ENCODE measurements at regions not wholly inside any gene's neighbourhood (a gene's known extent, or its start where the extent isn't known, plus 50 kb on each side); places are given as distances from the start of the nearest gene placed in this dataset.

DNA sequence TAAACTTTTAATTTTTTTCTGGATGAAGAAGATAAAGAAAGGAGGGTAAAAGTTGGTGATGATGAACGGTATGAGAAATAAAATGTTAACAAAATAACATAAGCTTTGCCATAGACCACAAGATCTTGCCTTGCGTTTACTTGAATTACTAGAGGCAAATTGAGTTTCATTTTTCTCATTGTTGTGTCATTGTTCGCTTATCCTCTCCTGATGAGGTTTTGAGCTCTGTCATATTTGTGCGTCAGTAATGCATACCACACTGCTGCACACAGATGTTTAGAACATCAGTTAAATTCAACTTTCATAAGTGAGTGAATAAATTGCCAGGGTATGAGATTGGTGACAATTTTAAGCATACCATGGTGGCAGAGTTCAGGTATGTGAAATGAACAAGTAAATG lies 843.6 kb downstream of the SUCLG1 start:
- Histone ChIP-seq H2BK120ac (ENCODE audit: low read depth, low read length) (no peak overlapping the region), H3K27me3 (ENCODE audit: insufficient read depth, low read length, poor library complexity) (no peaks in the 10 kb centered on the region), H3K4me1 (ENCODE audit: control insufficient read depth, low read depth, low read length) (no peaks in the 10 kb centered on the region), H4K5ac (ENCODE audit: low read length) (no peak overlapping the region), H3K79me2 (ENCODE audit: control insufficient read depth, insufficient read depth, low read length) (no peaks in the 10 kb centered on the region), H3K9ac (ENCODE audit: low read length) (no peak overlapping the region), H3K23ac (ENCODE audit: low read length) (no peak overlapping the region), H4K8ac (ENCODE audit: low read depth, low read length) (no peak overlapping the region), H3K56ac (ENCODE audit: low read length) (no peak overlapping the region), H3K4me2 (ENCODE audit: low read length) (no peak overlapping the region), H2BK5ac (ENCODE audit: low read length) (no peak overlapping the region), H3K4me3 (ENCODE audit: low read length) (no peak overlapping the region), H3K79me1 (ENCODE audit: low read length) (no peaks in the 10 kb centered on the region), H3K18ac (ENCODE audit: low read length) (no peak overlapping the region), H2AK5ac (ENCODE audit: low read length) (no peak overlapping the region), H2BK15ac (replicated peaks; ENCODE audit: low read depth) (no peak overlapping the region), H3K27ac (ENCODE audit: low read depth, low read length) (no peak overlapping the region), H3K4ac (ENCODE audit: low read depth, low read length) (no peak overlapping the region), H3K36me3 (ENCODE audit: control insufficient read depth, insufficient read depth, low read length) (no peaks in the 10 kb centered on the region)
- no peak for DNase-seq
- 100% methylated on average over 1 of the region's 4 CpGs for WGBS (ENCODE audit: extremely low coverage, insufficient coverage, low lambda C conversion rate)

DNA sequence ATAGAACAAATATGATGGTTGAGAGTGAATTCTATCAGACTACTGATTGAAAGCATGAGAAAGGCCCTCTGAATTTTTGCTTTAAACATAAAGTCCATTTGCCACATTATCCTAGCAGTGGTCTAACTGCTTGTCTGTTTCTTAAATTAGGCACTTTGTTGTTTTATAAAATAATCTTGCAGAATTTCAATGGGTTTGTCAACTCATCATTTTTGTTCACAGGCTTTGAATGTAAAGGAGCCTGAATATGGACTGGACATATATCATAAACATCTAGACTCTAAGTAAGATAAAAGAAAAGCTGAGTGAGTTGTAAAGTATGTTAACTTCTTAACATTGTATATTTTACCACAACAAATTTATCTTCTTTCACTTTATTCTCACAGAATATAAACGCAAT lies 845.9 kb downstream of the SUCLG1 start:
- Histone ChIP-seq H3K18ac (ENCODE audit: low read length) (no peak overlapping the region), H4K5ac (ENCODE audit: low read length) (no peak overlapping the region), H3K56ac (ENCODE audit: low read length) (no peak overlapping the region), H3K23ac (ENCODE audit: low read length) (no peak overlapping the region), H3K4me3 (ENCODE audit: low read length) (no peak overlapping the region), H3K79me1 (ENCODE audit: low read length) (no peaks in the 10 kb centered on the region), H3K4me1 (ENCODE audit: control insufficient read depth, low read depth, low read length) (no peaks in the 10 kb centered on the region), H2AK5ac (ENCODE audit: low read length) (no peak overlapping the region), H3K79me2 (ENCODE audit: control insufficient read depth, insufficient read depth, low read length) (no peaks in the 10 kb centered on the region), H3K27me3 (ENCODE audit: insufficient read depth, low read length, poor library complexity) (no peaks in the 10 kb centered on the region), H3K9ac (ENCODE audit: low read length) (no peak overlapping the region), H3K4ac (ENCODE audit: low read depth, low read length) (no peak overlapping the region), H2BK120ac (ENCODE audit: low read depth, low read length) (no peak overlapping the region), H3K4me2 (ENCODE audit: low read length) (no peak overlapping the region), H3K36me3 (ENCODE audit: control insufficient read depth, insufficient read depth, low read length) (no peaks in the 10 kb centered on the region), H2BK15ac (replicated peaks; ENCODE audit: low read depth) (no peak overlapping the region), H4K8ac (ENCODE audit: low read depth, low read length) (no peak overlapping the region), H2BK5ac (ENCODE audit: low read length) (no peak overlapping the region), H3K27ac (ENCODE audit: low read depth, low read length) (no peak overlapping the region)
- no peak for DNase-seq
- 100% methylated on average over 1 of the region's 1 CpG for WGBS (ENCODE audit: extremely low coverage, insufficient coverage, low lambda C conversion rate)

DNA sequence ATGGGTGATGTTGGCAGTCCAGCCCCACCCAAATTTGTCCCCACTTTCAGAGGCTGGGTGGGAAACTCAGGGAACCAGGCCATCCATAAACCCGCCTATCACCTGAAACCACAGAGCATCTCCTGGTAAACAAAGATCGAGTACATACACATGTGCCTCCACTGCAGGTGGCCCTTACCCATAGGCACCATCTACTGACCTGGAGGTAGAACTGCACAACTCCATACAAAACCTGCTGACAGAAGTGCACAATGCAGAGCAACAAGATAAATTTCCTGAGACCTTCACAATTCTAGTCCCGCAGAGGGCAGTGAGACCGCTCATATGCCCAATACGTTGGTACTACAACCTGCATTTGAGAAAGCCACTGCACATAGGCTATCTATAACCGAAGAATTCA lies 856.3 kb downstream of the SUCLG1 start:
- no peaks in the 10 kb centered on the region for H3K4me1 ChIP-seq (ENCODE audit: control insufficient read depth, low read depth, low read length)
- no peak overlapping the region for H3K4me3 ChIP-seq (ENCODE audit: low read length)
- H2BK15ac ChIP-seq (replicated peaks; ENCODE audit: low read depth): no peak overlapping the region
- no peak overlapping the region for H3K9ac ChIP-seq (ENCODE audit: low read length)
- no peaks in the 10 kb centered on the region for H3K79me2 ChIP-seq (ENCODE audit: control insufficient read depth, insufficient read depth, low read length)
- no peaks in the 10 kb centered on the region for H3K27me3 ChIP-seq (ENCODE audit: insufficient read depth, low read length, poor library complexity)
- H4K5ac ChIP-seq (ENCODE audit: low read length): no peak overlapping the region
- H3K23ac ChIP-seq (ENCODE audit: low read length): no peak overlapping the region
- WGBS (ENCODE audit: extremely low coverage, insufficient coverage, low lambda C conversion rate): no CpG with 5 or more reads among the region's 6 CpGs
- no peak overlapping the region for H3K56ac ChIP-seq (ENCODE audit: low read length)
- no peaks in the 10 kb centered on the region for H3K36me3 ChIP-seq (ENCODE audit: control insufficient read depth, insufficient read depth, low read length)
- peak; percentile 52 for DNase-seq
- no peak overlapping the region for H4K8ac ChIP-seq (ENCODE audit: low read depth, low read length)
- no peak overlapping the region for H3K4ac ChIP-seq (ENCODE audit: low read depth, low read length)
- H3K79me1 ChIP-seq (ENCODE audit: low read length): no peaks in the 10 kb centered on the region
- no peak overlapping the region for H3K4me2 ChIP-seq (ENCODE audit: low read length)
- no peak overlapping the region for H2BK5ac ChIP-seq (ENCODE audit: low read length)
- no peak overlapping the region for H3K27ac ChIP-seq (ENCODE audit: low read depth, low read length)
- no peak overlapping the region for H3K18ac ChIP-seq (ENCODE audit: low read length)
- no peak overlapping the region for H2BK120ac ChIP-seq (ENCODE audit: low read depth, low read length)
- no peak overlapping the region for H2AK5ac ChIP-seq (ENCODE audit: low read length)

DNA sequence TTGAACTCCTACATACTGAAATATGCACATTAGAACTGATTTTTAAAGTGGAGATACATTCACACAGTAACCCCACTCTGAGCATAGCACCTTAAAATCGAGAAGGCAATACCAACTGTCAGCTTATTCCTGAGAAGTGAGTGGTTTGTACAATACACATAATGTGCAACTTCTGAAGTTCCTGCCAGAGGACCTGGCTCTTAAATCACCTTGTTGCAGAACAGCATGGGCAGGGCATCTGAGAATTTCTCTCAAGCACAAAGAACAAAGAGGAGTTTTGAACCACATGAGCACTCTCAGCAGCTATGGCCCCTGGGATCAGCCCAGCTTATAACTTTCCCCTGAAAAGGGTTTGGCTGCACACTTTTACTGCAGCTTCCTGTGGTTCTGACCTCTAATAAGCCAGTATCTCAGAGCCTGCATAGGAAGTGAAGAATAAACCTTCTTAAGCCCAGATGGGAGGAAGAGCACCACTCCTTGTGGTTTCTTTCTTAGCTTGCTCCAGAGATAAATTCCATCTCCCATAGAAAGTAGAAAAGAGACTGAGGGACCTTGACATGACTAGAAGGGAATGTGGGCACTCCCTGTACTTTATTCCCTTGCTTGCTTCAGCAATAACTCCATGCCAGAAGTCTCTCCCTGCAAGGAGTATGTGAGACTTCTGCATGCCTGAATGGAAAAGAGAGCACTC lies 862.3 kb downstream of the SUCLG1 start:
- Histone ChIP-seq H3K27ac (ENCODE audit: low read depth, low read length) (no peak overlapping the region), H2BK5ac (ENCODE audit: low read length) (no peak overlapping the region), H3K18ac (ENCODE audit: low read length) (no peak overlapping the region), H4K8ac (ENCODE audit: low read depth, low read length) (no peak overlapping the region), H3K4me3 (ENCODE audit: low read length) (no peak overlapping the region), H3K56ac (ENCODE audit: low read length) (no peak overlapping the region), H3K79me1 (ENCODE audit: low read length) (no peaks in the 10 kb centered on the region), H3K23ac (ENCODE audit: low read length) (no peak overlapping the region), H3K4ac (ENCODE audit: low read depth, low read length) (no peak overlapping the region), H3K79me2 (ENCODE audit: control insufficient read depth, insufficient read depth, low read length) (no peaks in the 10 kb centered on the region), H3K4me2 (ENCODE audit: low read length) (no peak overlapping the region), H2BK15ac (replicated peaks; ENCODE audit: low read depth) (no peak overlapping the region), H3K27me3 (ENCODE audit: insufficient read depth, low read length, poor library complexity) (no peaks in the 10 kb centered on the region), H3K36me3 (ENCODE audit: control insufficient read depth, insufficient read depth, low read length) (no peaks in the 10 kb centered on the region), H2AK5ac (ENCODE audit: low read length) (no peak overlapping the region), H3K4me1 (ENCODE audit: control insufficient read depth, low read depth, low read length) (no peaks in the 10 kb centered on the region), H4K5ac (ENCODE audit: low read length) (no peak overlapping the region), H2BK120ac (ENCODE audit: low read depth, low read length) (no peak overlapping the region), H3K9ac (ENCODE audit: low read length) (no peak overlapping the region)
- no peak for DNase-seq
- no CpG with 5 or more reads among the region's 1 CpG for WGBS (ENCODE audit: extremely low coverage, insufficient coverage, low lambda C conversion rate)

DNA sequence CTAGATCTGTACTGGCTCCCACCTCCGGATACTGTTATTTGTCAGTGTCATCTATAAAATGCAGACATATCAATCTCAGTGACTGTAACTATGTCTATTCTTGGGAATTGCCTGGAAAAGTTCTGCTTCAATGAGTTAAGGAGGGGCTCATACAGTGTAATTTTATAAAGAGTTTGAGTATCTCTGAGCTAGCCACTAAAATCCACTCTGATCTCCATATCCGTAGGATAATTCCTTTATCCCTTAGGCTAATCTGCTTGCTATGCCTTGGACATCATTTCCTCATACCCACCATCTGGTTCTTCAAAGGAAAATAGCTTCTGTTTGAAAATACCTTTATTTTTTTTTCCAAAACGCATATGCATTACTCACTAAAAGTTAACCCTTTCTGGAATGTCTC lies 863.2 kb downstream of the SUCLG1 start:
- no peak overlapping the region for H4K5ac ChIP-seq (ENCODE audit: low read length)
- no peaks in the 10 kb centered on the region for H3K79me1 ChIP-seq (ENCODE audit: low read length)
- no peak overlapping the region for H3K27ac ChIP-seq (ENCODE audit: low read depth, low read length)
- no peak overlapping the region for H3K4me3 ChIP-seq (ENCODE audit: low read length)
- no peak overlapping the region for H3K4me2 ChIP-seq (ENCODE audit: low read length)
- no peaks in the 10 kb centered on the region for H3K4me1 ChIP-seq (ENCODE audit: control insufficient read depth, low read depth, low read length)
- no peak overlapping the region for H4K8ac ChIP-seq (ENCODE audit: low read depth, low read length)
- H3K56ac ChIP-seq (ENCODE audit: low read length): no peak overlapping the region
- no peak overlapping the region for H3K18ac ChIP-seq (ENCODE audit: low read length)
- DNase-seq: no peak
- H3K27me3 ChIP-seq (ENCODE audit: insufficient read depth, low read length, poor library complexity): no peaks in the 10 kb centered on the region
- no CpG with 5 or more reads among the region's 3 CpGs for WGBS (ENCODE audit: extremely low coverage, insufficient coverage, low lambda C conversion rate)
- H2BK5ac ChIP-seq (ENCODE audit: low read length): no peak overlapping the region
- H3K23ac ChIP-seq (ENCODE audit: low read length): no peak overlapping the region
- H3K36me3 ChIP-seq (ENCODE audit: control insufficient read depth, insufficient read depth, low read length): no peaks in the 10 kb centered on the region
- no peak overlapping the region for H3K4ac ChIP-seq (ENCODE audit: low read depth, low read length)
- H2AK5ac ChIP-seq (ENCODE audit: low read length): no peak overlapping the region
- no peak overlapping the region for H2BK120ac ChIP-seq (ENCODE audit: low read depth, low read length)
- H3K9ac ChIP-seq (ENCODE audit: low read length): no peak overlapping the region
- no peak overlapping the region for H2BK15ac ChIP-seq (replicated peaks; ENCODE audit: low read depth)
- H3K79me2 ChIP-seq (ENCODE audit: control insufficient read depth, insufficient read depth, low read length): no peaks in the 10 kb centered on the region

DNA sequence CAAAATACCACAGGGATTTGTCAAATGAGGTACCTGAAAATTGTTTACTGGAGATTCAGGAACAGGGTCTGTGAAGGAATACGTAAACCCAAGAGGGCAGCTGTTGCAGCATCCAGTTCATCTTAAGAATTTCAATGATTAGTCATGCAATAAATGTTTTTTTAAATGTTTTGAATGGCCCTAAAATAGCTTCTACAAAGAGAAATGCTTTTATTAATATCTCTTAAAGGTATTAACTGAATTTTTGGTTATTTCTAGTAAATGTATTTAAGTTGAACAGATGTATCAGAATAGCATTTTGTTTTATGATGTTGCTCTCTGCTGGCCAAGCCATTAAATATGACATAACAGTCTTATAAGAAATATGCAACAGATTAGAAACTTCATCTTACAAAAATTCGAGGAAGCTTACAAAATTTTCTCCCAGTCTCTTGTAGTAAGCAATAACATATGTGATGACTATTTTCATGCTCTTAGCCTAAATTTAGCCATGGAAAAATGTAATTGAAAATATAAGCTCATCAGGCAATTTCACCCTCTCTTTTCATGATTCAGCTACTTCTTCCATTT lies 863.9 kb downstream of the SUCLG1 start:
- H3K79me2 ChIP-seq (ENCODE audit: control insufficient read depth, insufficient read depth, low read length): no peaks in the 10 kb centered on the region
- H3K27me3 ChIP-seq (ENCODE audit: insufficient read depth, low read length, poor library complexity): no peaks in the 10 kb centered on the region
- no peak overlapping the region for H2BK120ac ChIP-seq (ENCODE audit: low read depth, low read length)
- H3K4ac ChIP-seq (ENCODE audit: low read depth, low read length): no peak overlapping the region
- WGBS (ENCODE audit: extremely low coverage, insufficient coverage, low lambda C conversion rate): no CpG with 5 or more reads among the region's 2 CpGs
- no peak overlapping the region for H2BK15ac ChIP-seq (replicated peaks; ENCODE audit: low read depth)
- no peak overlapping the region for H3K23ac ChIP-seq (ENCODE audit: low read length)
- H4K8ac ChIP-seq (ENCODE audit: low read depth, low read length): no peak overlapping the region
- H3K27ac ChIP-seq (ENCODE audit: low read depth, low read length): no peak overlapping the region
- no peak overlapping the region for H3K4me2 ChIP-seq (ENCODE audit: low read length)
- no peaks in the 10 kb centered on the region for H3K4me1 ChIP-seq (ENCODE audit: control insufficient read depth, low read depth, low read length)
- H3K79me1 ChIP-seq (ENCODE audit: low read length): no peaks in the 10 kb centered on the region
- DNase-seq: no peak
- no peak overlapping the region for H2AK5ac ChIP-seq (ENCODE audit: low read length)
- no peak overlapping the region for H4K5ac ChIP-seq (ENCODE audit: low read length)
- no peak overlapping the region for H3K56ac ChIP-seq (ENCODE audit: low read length)
- no peak overlapping the region for H2BK5ac ChIP-seq (ENCODE audit: low read length)
- H3K9ac ChIP-seq (ENCODE audit: low read length): no peak overlapping the region
- no peaks in the 10 kb centered on the region for H3K36me3 ChIP-seq (ENCODE audit: control insufficient read depth, insufficient read depth, low read length)
- H3K18ac ChIP-seq (ENCODE audit: low read length): no peak overlapping the region
- H3K4me3 ChIP-seq (ENCODE audit: low read length): no peak overlapping the region

All from mesendoderm (in vitro differentiated cells).